ENCODE measurements at regions not wholly inside any gene's neighbourhood (a gene's known extent, or its start where the extent isn't known, plus 50 kb on each side); places are given as distances from the start of the nearest gene placed in this dataset.

GRCh38 chr4:36394352-36394903, 113.0 kb downstream of the DTHD1 start:
- DNase-seq, result peak in 3 of 5 experiments; percentile 22 to 93 (median 63)

- peak in 3 of 5 experiments; percentile 17 to 50 (median 20) for DNase-seq
Observed at GRCh38 chr4:36399762-36400353, 118.4 kb downstream of the DTHD1 start.

GRCh38 chr4:36402008-36402758, 120.8 kb downstream of the DTHD1 start:
- no peak for DNase-seq

GRCh38 chr4:36411338-36411737, 129.9 kb downstream of the DTHD1 start:
- DNase-seq, result no peak

- DNase-seq, result no peak
Observed at GRCh38 chr4:36414248-36414647, 132.8 kb downstream of the DTHD1 start.

GRCh38 chr4:36417146-36417545, 135.7 kb downstream of the DTHD1 start:
- DNase-seq, result no peak

- no peak for DNase-seq
Observed at GRCh38 chr4:36420111-36420679, 138.8 kb downstream of the DTHD1 start.

- DNase-seq, result no peak
Observed at GRCh38 chr4:36422607-36423006, 141.2 kb downstream of the DTHD1 start.

GRCh38 chr4:36426741-36427140, 145.3 kb downstream of the DTHD1 start:
- DNase-seq, result no peak

- DNase-seq, result no peak
Observed at GRCh38 chr4:36427696-36428095, 146.3 kb downstream of the DTHD1 start.

GRCh38 chr4:36432586-36432985, 151.2 kb downstream of the DTHD1 start:
- DNase-seq, result no peak

- no peak for DNase-seq
Observed at GRCh38 chr4:36439556-36439955, 158.1 kb downstream of the DTHD1 start.

- no peak for DNase-seq
Observed at GRCh38 chr4:36445480-36445879, 164.1 kb downstream of the DTHD1 start.

- DNase-seq, result no peak
Observed at GRCh38 chr4:36446275-36446674, 164.9 kb downstream of the DTHD1 start.

GRCh38 chr4:36461344-36461743, 179.9 kb downstream of the DTHD1 start:
- no peak for DNase-seq

- no peak for DNase-seq
Observed at GRCh38 chr4:36467670-36468069, 186.3 kb downstream of the DTHD1 start.

GRCh38 chr4:36471903-36472302, 190.5 kb downstream of the DTHD1 start:
- no peak for DNase-seq

- no peak for DNase-seq
Observed at GRCh38 chr4:36476135-36476534, 194.7 kb downstream of the DTHD1 start.

GRCh38 chr4:36477861-36478260, 196.4 kb downstream of the DTHD1 start:
- no peak for DNase-seq

- no peak for DNase-seq
Observed at GRCh38 chr4:36485885-36486284, 204.5 kb downstream of the DTHD1 start.

- no peak for DNase-seq
Observed at GRCh38 chr4:36489798-36490197, 208.4 kb downstream of the DTHD1 start.

- no peak for DNase-seq
Observed at GRCh38 chr4:36492041-36492440, 210.6 kb downstream of the DTHD1 start.

- no peak for DNase-seq
Observed at GRCh38 chr4:36492590-36492989, 211.2 kb downstream of the DTHD1 start.

- DNase-seq, result no peak
Observed at GRCh38 chr4:36493251-36493650, 211.8 kb downstream of the DTHD1 start.
